ENCODE measurements at regions not wholly inside any gene's neighbourhood (a gene's known extent, or its start where the extent isn't known, plus 50 kb on each side); places are given as distances from the start of the nearest gene placed in this dataset.

DNA sequence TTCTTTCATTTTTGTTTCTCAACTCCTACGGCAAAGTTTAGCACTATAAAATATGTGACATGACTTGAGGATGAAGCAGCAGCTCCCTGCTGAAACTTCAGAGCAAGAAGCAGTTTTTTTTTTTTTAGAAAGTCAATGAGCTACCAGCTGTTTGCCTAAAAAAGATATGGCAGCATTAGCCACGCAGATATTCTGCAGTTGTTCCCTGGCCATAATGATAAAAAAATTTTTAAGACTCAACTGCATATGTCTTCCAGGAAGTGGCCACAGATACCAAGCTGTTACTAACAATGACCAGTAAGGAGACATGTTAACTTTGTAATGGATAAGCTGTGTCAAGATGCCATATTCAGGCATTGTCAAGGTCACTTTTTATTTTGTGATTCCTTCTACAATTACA, 319.6 kb upstream of the CDH11 start:
- no peak for DNase-seq (ENCODE audit: low read depth, low spot score)
- TF ChIP-seq, protein P1, sequence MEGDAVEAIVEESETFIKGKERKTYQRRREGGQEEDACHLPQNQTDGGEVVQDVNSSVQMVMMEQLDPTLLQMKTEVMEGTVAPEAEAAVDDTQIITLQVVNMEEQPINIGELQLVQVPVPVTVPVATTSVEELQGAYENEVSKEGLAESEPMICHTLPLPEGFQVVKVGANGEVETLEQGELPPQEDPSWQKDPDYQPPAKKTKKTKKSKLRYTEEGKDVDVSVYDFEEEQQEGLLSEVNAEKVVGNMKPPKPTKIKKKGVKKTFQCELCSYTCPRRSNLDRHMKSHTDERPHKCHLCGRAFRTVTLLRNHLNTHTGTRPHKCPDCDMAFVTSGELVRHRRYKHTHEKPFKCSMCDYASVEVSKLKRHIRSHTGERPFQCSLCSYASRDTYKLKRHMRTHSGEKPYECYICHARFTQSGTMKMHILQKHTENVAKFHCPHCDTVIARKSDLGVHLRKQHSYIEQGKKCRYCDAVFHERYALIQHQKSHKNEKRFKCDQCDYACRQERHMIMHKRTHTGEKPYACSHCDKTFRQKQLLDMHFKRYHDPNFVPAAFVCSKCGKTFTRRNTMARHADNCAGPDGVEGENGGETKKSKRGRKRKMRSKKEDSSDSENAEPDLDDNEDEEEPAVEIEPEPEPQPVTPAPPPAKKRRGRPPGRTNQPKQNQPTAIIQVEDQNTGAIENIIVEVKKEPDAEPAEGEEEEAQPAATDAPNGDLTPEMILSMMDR (IDR thresholded peaks at IDR 0.05; ENCODE audit: low read depth, low read length), result no peak
- no peak overlapping the region for H3K4me3 ChIP-seq (ENCODE audit: low read depth, low read length)
- in situ Hi-C loops (cut with HindIII; ENCODE audit: low sequenced_read_pairs), result no loop called here

DNA sequence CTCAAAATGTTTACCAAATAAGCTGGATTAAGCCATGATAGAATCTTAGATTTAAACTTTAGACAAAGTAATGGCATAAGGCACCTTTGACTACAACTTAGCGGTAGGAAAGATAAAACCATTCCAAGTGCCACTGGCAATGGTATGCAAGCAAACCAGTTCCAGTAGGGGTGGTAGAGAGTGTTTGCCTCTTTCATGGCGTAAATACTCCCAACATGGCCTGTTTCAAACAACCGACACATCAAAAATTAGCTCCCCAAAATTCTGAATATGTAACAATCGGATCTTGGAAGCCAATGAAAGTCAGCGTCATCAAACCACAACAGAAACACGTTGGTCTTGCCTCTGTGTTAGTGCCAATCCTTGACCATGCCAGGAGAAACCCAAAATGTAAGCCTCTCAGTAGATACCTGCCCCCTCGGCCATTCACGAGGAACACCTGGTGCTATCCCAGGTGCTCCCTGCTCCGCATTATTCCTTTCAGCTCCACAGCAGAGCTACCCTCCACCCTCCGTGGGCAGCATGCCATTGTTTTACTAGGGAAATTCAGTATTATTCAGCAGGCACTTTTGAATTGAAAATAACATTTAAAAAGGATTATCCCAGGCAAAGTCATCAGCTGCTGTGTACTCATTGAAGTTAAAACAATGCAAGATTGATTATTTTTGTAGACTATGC, 307.8 kb upstream of the CDH11 start:
- no peak overlapping the region for H3K4me3 ChIP-seq (ENCODE audit: low read depth, low read length)
- TF ChIP-seq, protein P1 (IDR thresholded peaks at IDR 0.05; ENCODE audit: low read depth, low read length), result no peak
- no peak for DNase-seq (ENCODE audit: low read depth, low spot score)
- in situ Hi-C loops (cut with HindIII; ENCODE audit: low sequenced_read_pairs), result no loop called here

DNA sequence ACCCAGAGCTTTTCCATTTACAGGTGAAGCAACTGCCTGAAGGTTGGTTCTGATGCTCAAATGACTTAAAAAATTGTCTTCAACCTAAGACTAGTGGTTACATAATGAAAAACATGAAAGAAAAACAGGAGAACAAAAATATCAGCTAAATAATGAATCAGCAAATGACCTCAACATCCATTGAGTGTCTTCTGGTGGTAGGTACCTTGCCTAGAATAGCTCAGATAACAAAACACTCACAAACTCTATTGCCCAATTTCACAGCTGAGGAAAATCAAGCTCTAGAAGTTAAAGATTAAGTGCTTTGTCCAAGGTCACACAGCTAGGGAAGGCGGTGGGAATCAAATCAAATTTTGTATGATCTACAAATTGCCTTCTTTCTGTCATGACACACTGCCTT, 304.6 kb upstream of the CDH11 start:
- DNase-seq (ENCODE audit: low read depth, low spot score), result no peak
- in situ Hi-C loops (cut with HindIII; ENCODE audit: low sequenced_read_pairs), result no loop called here
- no peak overlapping the region for H3K4me3 ChIP-seq (ENCODE audit: low read depth, low read length)
- TF ChIP-seq, protein P1 (IDR thresholded peaks at IDR 0.05; ENCODE audit: low read depth, low read length), result no peak

DNA sequence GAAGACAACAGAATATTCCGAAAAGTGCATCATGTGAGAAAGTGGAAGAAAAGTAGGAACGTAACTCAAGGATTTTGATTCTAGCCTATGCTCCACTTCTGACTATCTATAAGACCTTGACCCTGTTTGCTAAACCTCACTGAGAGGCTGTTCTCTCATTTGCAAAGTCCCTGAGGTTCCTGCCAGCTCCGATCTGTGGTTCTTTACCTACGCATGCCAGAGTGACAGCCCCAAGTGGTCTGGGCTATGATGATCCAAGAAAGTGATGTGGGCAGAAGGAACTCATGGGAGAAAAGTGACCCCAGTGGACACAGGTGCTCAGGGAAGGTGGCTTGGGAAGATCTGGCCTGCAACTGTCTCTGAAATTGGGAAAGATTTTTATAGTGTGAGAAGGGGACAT, 301.1 kb upstream of the CDH11 start:
- no peak overlapping the region for H3K4me3 ChIP-seq (ENCODE audit: low read depth, low read length)
- in situ Hi-C loops (cut with HindIII; ENCODE audit: low sequenced_read_pairs), result no loop called here
- DNase-seq (ENCODE audit: low read depth, low spot score), result no peak
- TF ChIP-seq, protein P1 (IDR thresholded peaks at IDR 0.05; ENCODE audit: low read depth, low read length), result no peak

DNA sequence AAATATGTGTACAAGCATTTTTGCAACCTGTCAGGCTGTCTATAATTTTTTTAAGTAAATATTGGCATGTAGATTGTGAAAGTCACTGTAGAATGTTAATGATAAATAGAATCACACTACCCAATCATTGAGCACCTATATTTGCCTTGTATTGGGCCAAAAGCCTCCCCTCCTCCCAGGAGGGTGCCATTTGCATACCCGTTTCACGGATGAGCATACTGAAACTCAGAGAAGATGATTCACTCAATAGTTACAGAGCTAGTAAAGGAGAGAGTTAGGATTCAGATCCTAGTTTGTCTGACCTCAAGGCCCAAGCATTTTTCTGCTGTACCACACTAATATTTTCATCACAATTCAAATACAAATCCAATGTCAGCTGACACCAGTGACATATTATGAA, 299.7 kb upstream of the CDH11 start:
- no peak overlapping the region for H3K4me3 ChIP-seq (ENCODE audit: low read depth, low read length)
- in situ Hi-C loops (cut with HindIII; ENCODE audit: low sequenced_read_pairs), result no loop called here
- no peak for DNase-seq (ENCODE audit: low read depth, low spot score)
- TF ChIP-seq, protein P1 (IDR thresholded peaks at IDR 0.05; ENCODE audit: low read depth, low read length), result no peak

DNA sequence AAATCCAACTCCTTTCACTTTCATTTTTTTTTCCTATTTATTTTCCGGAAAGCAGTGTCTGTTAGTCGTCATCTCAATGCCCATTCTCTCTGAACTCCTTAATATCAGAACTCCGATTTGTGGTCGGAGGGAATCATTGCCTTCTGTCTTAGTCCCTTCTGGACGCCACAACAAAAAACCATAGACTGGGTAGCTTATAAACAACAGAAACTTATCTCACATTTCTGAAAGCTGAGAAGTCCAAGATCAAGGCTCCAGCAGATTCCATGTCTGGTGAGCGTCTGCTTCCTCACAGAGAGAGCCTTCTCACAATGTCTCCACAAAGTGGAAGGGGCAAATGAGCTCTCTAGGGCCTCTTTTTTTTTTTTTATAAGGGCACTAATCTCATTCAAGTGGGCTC, 296.6 kb upstream of the CDH11 start:
- no peak for DNase-seq (ENCODE audit: low read depth, low spot score)
- TF ChIP-seq, protein P1 (IDR thresholded peaks at IDR 0.05; ENCODE audit: low read depth, low read length), result no peak
- in situ Hi-C loops (cut with HindIII; ENCODE audit: low sequenced_read_pairs), result no loop called here
- no peak overlapping the region for H3K4me3 ChIP-seq (ENCODE audit: low read depth, low read length)
